H9 (cell line): ENCODE measurements at regions not wholly inside any gene's neighbourhood (a gene's known extent, or its start where the extent isn't known, plus 50 kb on each side); places are given as distances from the start of the nearest gene placed in this dataset.

Experiments
- DNase-seq: peaks from one replicate; pipeline ENCODE4 v3.0.0-alpha.2; 2017
- H2AFZ ChIP-seq: one replicate; pipeline ENCODE4 v1.6.1; 2013; ENCODE audit warnings: mild to moderate bottlenecking, low read length, control low read depth, moderate library complexity
- H2AK5ac ChIP-seq: 2 replicates; pipeline ENCODE4 v1.6.1; 2013; ENCODE audit warnings: low read length, control low read depth, mixed read lengths; ENCODE audit not compliant: insufficient read length
- H2BK120ac ChIP-seq: one replicate; pipeline ENCODE4 v1.6.1; 2013; ENCODE audit warnings: low read depth, mild to moderate bottlenecking, low read length, control low read depth, inconsistent platforms; ENCODE audit not compliant: poor library complexity, severe bottlenecking
- H2BK12ac ChIP-seq: 2 replicates; pipeline ENCODE4 v1.6.1; 2013; ENCODE audit warnings: low read length, control low read depth, mixed read lengths, low read depth; ENCODE audit not compliant: insufficient read length
- H2BK15ac ChIP-seq: 2 replicates; pipeline ENCODE4 v1.6.1; 2013; ENCODE audit warnings: low read depth, low read length, control low read depth
- H2BK20ac ChIP-seq: one replicate; pipeline ENCODE4 v1.6.1; 2013; ENCODE audit warnings: low read depth, mild to moderate bottlenecking, low read length, control low read depth, inconsistent platforms; ENCODE audit not compliant: poor library complexity, severe bottlenecking
- H2BK5ac ChIP-seq: 2 replicates; pipeline ENCODE4 v1.6.1; 2013; ENCODE audit warnings: low read length, control low read depth, mixed read lengths; ENCODE audit not compliant: insufficient read length
- H3K14ac ChIP-seq: 2 replicates; pipeline ENCODE4 v1.6.1; 2013; ENCODE audit warnings: low read length, control low read depth; ENCODE audit not compliant: insufficient read depth
- H3K18ac ChIP-seq: 2 replicates; pipeline ENCODE4 v1.6.1; 2013; ENCODE audit warnings: low read depth, mild to moderate bottlenecking, mixed read lengths, low read length, control low read depth; ENCODE audit not compliant: insufficient read length
- H3K23ac ChIP-seq: 2 replicates; pipeline ENCODE4 v1.6.1; 2013; ENCODE audit warnings: low read length, control low read depth, mixed read lengths, low read depth; ENCODE audit not compliant: insufficient read length
- H3K23me2 ChIP-seq: 2 replicates; pipeline ENCODE4 v1.6.1; 2013; ENCODE audit warnings: low read depth, mild to moderate bottlenecking, mixed read lengths, low read length, control low read depth; ENCODE audit not compliant: insufficient read length, poor library complexity, severe bottlenecking
- H3K27ac ChIP-seq: 2 replicates; pipeline ENCODE4 v1.5.1; 2013; ENCODE audit warnings: low read length, control low read depth, mixed read lengths, low read depth; ENCODE audit not compliant: insufficient read length
- H3K27me3 ChIP-seq: 2 replicates; pipeline ENCODE4 v1.6.1; 2013; ENCODE audit warnings: low read length, control low read depth, inconsistent platforms; ENCODE audit not compliant: insufficient read depth
- H3K4ac ChIP-seq: 2 replicates; pipeline ENCODE4 v1.6.1; 2013; ENCODE audit warnings: low read depth, mild to moderate bottlenecking, control low read depth, inconsistent platforms, low read length, moderate library complexity
- H3K4me1 ChIP-seq: 2 replicates; pipeline ENCODE4 v1.6.1; 2013; ENCODE audit warnings: low read length, control low read depth, inconsistent platforms; ENCODE audit not compliant: insufficient read depth
- H3K4me2 ChIP-seq: 2 replicates; pipeline ENCODE4 v1.6.1; 2013; ENCODE audit warnings: low read length, control low read depth, mixed read lengths; ENCODE audit not compliant: insufficient read length, insufficient read depth
- H3K56ac ChIP-seq: 2 replicates; pipeline ENCODE4 v1.6.1; 2013; ENCODE audit warnings: low read depth, mild to moderate bottlenecking, mixed read lengths, low read length, control low read depth; ENCODE audit not compliant: insufficient read length
- H3K79me1 ChIP-seq: 2 replicates; pipeline ENCODE4 v1.6.1; 2013; ENCODE audit warnings: low read depth, mild to moderate bottlenecking, moderate library complexity, low read length, control low read depth, inconsistent platforms; ENCODE audit not compliant: insufficient read depth, poor library complexity, severe bottlenecking
- H3K79me2 ChIP-seq: 2 replicates; pipeline ENCODE4 v1.6.1; 2013; ENCODE audit warnings: low read length, control low read depth, inconsistent platforms; ENCODE audit not compliant: insufficient read depth
- H3K9ac ChIP-seq: 2 replicates; pipeline ENCODE4 v1.6.1; 2013; ENCODE audit warnings: low read length, control low read depth, mixed read lengths; ENCODE audit not compliant: insufficient read length; ENCODE audit errors: extremely low read depth
- H3K9me3 ChIP-seq: one replicate; pipeline ENCODE4 v1.6.1; 2013; ENCODE audit warnings: low read depth, low read length, inconsistent platforms; ENCODE audit not compliant: control insufficient read depth
- H3T11ph ChIP-seq: one replicate; pipeline ENCODE4 v1.6.1; 2013; ENCODE audit warnings: mild to moderate bottlenecking, low read length, control low read depth, inconsistent platforms
- H4K20me1 ChIP-seq: one replicate; pipeline ENCODE4 v1.6.1; 2013; ENCODE audit not compliant: control insufficient read depth, insufficient read length, insufficient read depth
- H4K5ac ChIP-seq: 2 replicates; pipeline ENCODE4 v1.6.1; 2013; ENCODE audit warnings: low read depth, mild to moderate bottlenecking, mixed read lengths, low read length, control low read depth; ENCODE audit not compliant: insufficient read length
- H4K8ac ChIP-seq: replicated peaks from 2 replicates; pipeline ENCODE4 v1.6.1; 2013; ENCODE audit warnings: low read length, control low read depth, mixed read lengths, low read depth; ENCODE audit not compliant: insufficient read length
- H4K91ac ChIP-seq: 2 replicates; pipeline ENCODE4 v1.6.1; 2013; ENCODE audit warnings: low read depth, mild to moderate bottlenecking, moderate library complexity, mixed read lengths, low read length, control low read depth; ENCODE audit not compliant: insufficient read length
- H3K27ac Mint-ChIP-seq, 3 experiments: 2 replicates in 2 of 3; 3 replicates in 1 of 3; pipeline ENCODE4 v1.8.0; 2020 to 2021; ENCODE audit warnings: mixed read lengths in 3 of 3, mild to moderate bottlenecking in 1 of 3, moderate library complexity in 1 of 3
- H3K27me3 Mint-ChIP-seq: 2 replicates; pipeline ENCODE4 v1.8.0; 2021; ENCODE audit warnings: low read depth, mild to moderate bottlenecking, moderate library complexity, mixed read lengths
- H3K36me3 Mint-ChIP-seq, 3 experiments: 2 replicates in 2 of 3; 3 replicates in 1 of 3; pipeline ENCODE4 v1.8.0; 2020 to 2021; ENCODE audit warnings: low read depth in 3 of 3, mixed read lengths in 3 of 3; ENCODE audit not compliant: insufficient read depth in 1 of 3
- H3K4me1 Mint-ChIP-seq, 2 experiments: 2 replicates each; pipeline ENCODE4 v1.8.0; 2020; ENCODE audit warnings: mixed read lengths in 2 of 2
- H3K4me3 Mint-ChIP-seq, 2 experiments: 2 replicates in 1 of 2; 3 replicates in 1 of 2; pipeline ENCODE4 v1.8.0; 2020 to 2021; ENCODE audit warnings: mild to moderate bottlenecking in 2 of 2, mixed read lengths in 2 of 2, moderate library complexity in 1 of 2
- H3K9me3 Mint-ChIP-seq, 2 experiments: 2 replicates in 1 of 2; 3 replicates in 1 of 2; pipeline ENCODE4 v1.8.0; 2020; ENCODE audit warnings: mild to moderate bottlenecking in 2 of 2, mixed read lengths in 2 of 2, moderate library complexity in 1 of 2
- WGBS: extraction: QIAGEN DNeasy Blood & Tissue Kit; methylation state at CpG from one replicate; pipeline ENCODE4 v1.1.7; 2013; ENCODE audit warnings: missing lambda C conversion rate, low lambda C conversion rate, mixed read lengths; ENCODE audit not compliant: insufficient read length; ENCODE audit errors: extremely low coverage; 5-methylcytosine and 5-hydroxymethylcytosine counted together
- TF ChIP-seq, protein P1 (sequence below): fragments of 200-600 bp; sonication (generic); conservative IDR thresholded peaks from 3 replicates; pipeline ENCODE4 v1.8.0; 2021; ENCODE audit warnings: antibody characterized with exemption, mild to moderate bottlenecking

DNA sequence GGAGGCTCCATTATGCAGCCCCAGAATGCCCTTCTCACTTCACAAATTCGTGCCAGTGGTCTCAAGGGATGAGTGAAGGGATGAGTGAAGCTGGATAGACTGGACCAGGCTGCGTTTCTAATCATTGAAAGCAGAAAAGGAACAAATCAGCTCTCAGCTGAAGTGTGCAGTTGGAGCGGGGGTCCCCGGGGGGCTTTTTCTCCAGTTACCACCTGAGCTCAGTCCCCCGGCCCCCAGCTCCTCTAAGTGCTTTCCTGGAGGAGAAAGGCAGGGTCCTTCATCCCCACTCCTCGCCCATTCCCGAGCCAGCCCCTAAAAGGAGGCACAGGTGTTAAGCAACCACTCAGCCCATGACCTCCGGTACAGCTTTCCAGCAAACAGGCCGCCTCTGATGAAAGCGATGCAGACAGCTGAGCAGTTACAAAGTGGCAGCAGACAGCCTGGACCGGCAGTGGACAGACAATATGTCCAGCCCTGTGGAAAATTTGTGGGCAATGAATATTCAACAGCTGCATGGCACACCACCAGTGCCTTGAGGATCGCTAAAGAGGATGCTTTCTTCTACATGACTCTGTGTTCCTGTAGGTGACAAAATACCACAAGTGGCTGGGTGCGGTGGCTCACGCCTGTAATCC lies 110.7 kb upstream of the UBL3 start:
- Histone ChIP-seq H2AK5ac (no peak overlapping the region), H3K4me1 (peaks cover 33% of the 10 kb centered on the region), H3K79me1 (no peaks in the 10 kb centered on the region), H4K20me1 (no peaks in the 10 kb centered on the region), H3K4me2 (no peak overlapping the region), H3K56ac (no peak overlapping the region), H2AFZ (no peak overlapping the region), H2BK120ac (no peak overlapping the region), H2BK20ac (no peak overlapping the region), H4K91ac (no peak overlapping the region), H3K9ac (no peak overlapping the region), H4K5ac (no peak overlapping the region), H3K23me2 (no peaks in the 10 kb centered on the region), H3K4ac (no peak overlapping the region), H2BK15ac (no peak overlapping the region), H3K27ac (no peak overlapping the region), H2BK12ac (no peak overlapping the region), H3K23ac (no peak overlapping the region), H4K8ac (no peak overlapping the region), H3T11ph (no peak overlapping the region), H3K27me3 (no peaks in the 10 kb centered on the region), H2BK5ac (no peak overlapping the region), H3K14ac (no peak overlapping the region; the same call in 1 of the 2 replicates), H3K9me3 (no peaks in the 10 kb centered on the region), H3K79me2 (no peaks in the 10 kb centered on the region), H3K18ac (no peak overlapping the region)
- TF ChIP-seq, protein P1, sequence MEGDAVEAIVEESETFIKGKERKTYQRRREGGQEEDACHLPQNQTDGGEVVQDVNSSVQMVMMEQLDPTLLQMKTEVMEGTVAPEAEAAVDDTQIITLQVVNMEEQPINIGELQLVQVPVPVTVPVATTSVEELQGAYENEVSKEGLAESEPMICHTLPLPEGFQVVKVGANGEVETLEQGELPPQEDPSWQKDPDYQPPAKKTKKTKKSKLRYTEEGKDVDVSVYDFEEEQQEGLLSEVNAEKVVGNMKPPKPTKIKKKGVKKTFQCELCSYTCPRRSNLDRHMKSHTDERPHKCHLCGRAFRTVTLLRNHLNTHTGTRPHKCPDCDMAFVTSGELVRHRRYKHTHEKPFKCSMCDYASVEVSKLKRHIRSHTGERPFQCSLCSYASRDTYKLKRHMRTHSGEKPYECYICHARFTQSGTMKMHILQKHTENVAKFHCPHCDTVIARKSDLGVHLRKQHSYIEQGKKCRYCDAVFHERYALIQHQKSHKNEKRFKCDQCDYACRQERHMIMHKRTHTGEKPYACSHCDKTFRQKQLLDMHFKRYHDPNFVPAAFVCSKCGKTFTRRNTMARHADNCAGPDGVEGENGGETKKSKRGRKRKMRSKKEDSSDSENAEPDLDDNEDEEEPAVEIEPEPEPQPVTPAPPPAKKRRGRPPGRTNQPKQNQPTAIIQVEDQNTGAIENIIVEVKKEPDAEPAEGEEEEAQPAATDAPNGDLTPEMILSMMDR: no peak
- Mint-ChIP-seq H3K9me3 (peaks cover 5 to 16% of the 10 kb centered on the region in 2 experiments; a peak in 4 of 5 replicates), H3K36me3 (peaks cover 4 to 10% (median 10%) of the 10 kb centered on the region in 3 experiments; a peak in 5 of 7 replicates), H3K27me3 (peaks cover 6% of the 10 kb centered on the region), H3K4me1 (peaks cover 71 to 83% of the 10 kb centered on the region in 2 experiments), H3K27ac (no peak overlapping the region; a peak in 1 of 7 replicates), H3K4me3 (no peak overlapping the region)
- no peak for DNase-seq
- no CpG with 5 or more reads among the region's 14 CpGs for WGBS
